HepG2 (cell line): ENCODE measurements at regions not wholly inside any gene's neighbourhood (a gene's known extent, or its start where the extent isn't known, plus 50 kb on each side); places are given as distances from the start of the nearest gene placed in this dataset.
A peak's percentile ranks its signal among the peaks of the same experiment; 100 is the strongest.
"Not testable (repeated sequence)": the region's sequence is repeated elsewhere in the genome, so short reads cannot be mapped to it uniquely, and the experiment has no call there.

ENCODE experiments used
- ATAC-seq: fragments of 200-7000 bp; cut with Tn5 transposase; 3 replicates; pipeline ENCODE4 v1.9.1; 2020; ENCODE audit warnings: mild to moderate bottlenecking, moderate library complexity
- BruUV-seq: library from RNA; stranded (reverse); fragments of 400-500 nt; replicated peaks from 2 replicates; lab custom pipeline; 2021; lab: Mats Ljungman, UMichigan
- CTCF ChIA-PET: fragments of 300-600 bp; formaldehyde crosslinking; extraction: SDS; loops from one replicate; lab custom pipeline; 2021; ENCODE audit warnings: low total read pairs, inconsistent platforms, low intra/inter-chr PET ratio; lab: Yijun Ruan, JAX
- POLR2A ChIA-PET: fragments of 350-600 bp; sonication (Branson Sonifier 250); formaldehyde crosslinking; loops from one replicate; lab custom pipeline; 2020; ENCODE audit warnings: antibody characterized with exemption, inconsistent platforms; lab: Yijun Ruan, JAX
- DNase-seq: peaks from one replicate; pipeline ENCODE4 v3.0.0-alpha.2; 2015; ENCODE audit warnings: low spot score
- FAIRE-seq: peaks from 3 replicates; lab custom pipeline; 2011; peaks lifted over from hg19 to GRCh38; lab: Jason Lieb, UNC
- H2AFZ ChIP-seq: one replicate; pipeline ENCODE4 v1.6.1; 2011; ENCODE audit warnings: low read length, inconsistent platforms
- H3K27ac ChIP-seq: fragments of 300-600 bp; 3 replicates; pipeline ENCODE4 v1.8.0; 2011; ENCODE audit warnings: mixed run types, mild to moderate bottlenecking, mixed read lengths, low read length, inconsistent platforms; ENCODE audit not compliant: insufficient read depth; ENCODE audit errors: extremely low read length
- H3K27me3 ChIP-seq, 2 experiments: fragments of 200-600 bp in 1 of 2; 2 replicates in 1 of 2; 3 replicates in 1 of 2; pipeline versions ENCODE4 v1.6.0 to v1.8.0; 2011; ENCODE audit warnings: low read length in 2 of 2, mild to moderate bottlenecking in 2 of 2, moderate library complexity in 2 of 2, inconsistent platforms in 1 of 2; ENCODE audit not compliant: insufficient read depth in 2 of 2, control insufficient read depth in 1 of 2
- H3K36me3 ChIP-seq, 2 experiments: fragments of 200-600 bp in 1 of 2; replicated peaks in 1 of 2; 2 replicates in 1 of 2; 3 replicates in 1 of 2; pipeline versions ENCODE4 v1.5.1 to v1.8.0; 2011; ENCODE audit warnings: low read length in 2 of 2, inconsistent platforms in 1 of 2; ENCODE audit not compliant: insufficient read depth in 2 of 2, control insufficient read depth in 1 of 2
- H3K4me1 ChIP-seq: 2 replicates; pipeline ENCODE4 v1.5.1; 2012; ENCODE audit warnings: low read length, inconsistent platforms; ENCODE audit not compliant: insufficient read depth
- H3K4me2 ChIP-seq: 2 replicates; pipeline ENCODE4 v1.6.0; 2011; ENCODE audit warnings: low read depth, low read length, inconsistent platforms
- H3K4me3 ChIP-seq, 3 experiments: fragments of 200-600 bp in 1 of 3; sonication (generic), shearing (Covaris generic) in 1 of 3; replicated peaks in 1 of 3; 2 replicates each; pipeline ENCODE4 v1.5.1; 2011 to 2016; ENCODE audit warnings: low read length in 3 of 3, inconsistent platforms in 2 of 3, low read depth in 2 of 3, mild to moderate bottlenecking in 2 of 3, control low read depth in 1 of 3, mixed read lengths in 1 of 3; ENCODE audit not compliant: insufficient read depth in 1 of 3
- H3K79me2 ChIP-seq: one replicate; pipeline ENCODE4 v1.6.1; 2011; ENCODE audit warnings: low read length, inconsistent platforms; ENCODE audit not compliant: insufficient read depth
- H3K9ac ChIP-seq: 2 replicates; pipeline ENCODE4 v1.6.0; 2011; ENCODE audit warnings: mild to moderate bottlenecking, low read depth, low read length, inconsistent platforms; ENCODE audit not compliant: insufficient read depth
- H3K9me3 ChIP-seq: 2 replicates; pipeline ENCODE4 v1.5.1; 2012; ENCODE audit warnings: mild to moderate bottlenecking, low read length
- H4K20me1 ChIP-seq: 2 replicates; pipeline ENCODE4 v1.6.0; 2011; ENCODE audit warnings: inconsistent platforms, mild to moderate bottlenecking, low read length, moderate library complexity; ENCODE audit not compliant: insufficient read depth
- FOXP1 ChIP-seq, 2 experiments: fragments of 450-650 bp in 1 of 2; IDR thresholded peaks; 2 replicates each; pipeline ENCODE4 v1.6.1; 2017 to 2018; ENCODE audit warnings: antibody characterized with exemption in 1 of 2
- HNF4A ChIP-seq: sonication (generic); formaldehyde crosslinking; IDR thresholded peaks from 2 replicates; pipeline ENCODE4 v1.4.0; 2020; ENCODE audit warnings: missing genetic modification reagents
- KDM3A ChIP-seq: IDR thresholded peaks from 2 replicates; pipeline ENCODE4 v1.6.1; 2018; ENCODE audit warnings: low read depth, missing compliant biosample characterization
- MXI1 ChIP-seq: IDR thresholded peaks from 3 replicates; pipeline ENCODE4 v1.6.1; 2012; ENCODE audit warnings: low read depth, low read length, inconsistent platforms, borderline replicate concordance
- NONO ChIP-seq, 2 experiments: fragments of 450-650 bp in 1 of 2; sonication (generic) in 1 of 2; formaldehyde crosslinking in 1 of 2; IDR thresholded peaks in 1 of 2; conservative IDR thresholded peaks in 1 of 2; 2 replicates each; pipeline versions ENCODE4 v1.6.1 to v1.8.0; 2017 to 2022; ENCODE audit warnings: mild to moderate bottlenecking in 1 of 2, missing genetic modification reagents in 1 of 2, moderate library complexity in 1 of 2
- SOX13 ChIP-seq, 3 experiments: fragments of 450-650 bp in 1 of 3; sonication (generic) in 1 of 3; formaldehyde crosslinking in 1 of 3; IDR thresholded peaks in 2 of 3; conservative IDR thresholded peaks in 1 of 3; 2 replicates each; pipeline versions ENCODE4 v1.5.0 to v1.6.1; 2016 to 2020; ENCODE audit warnings: antibody characterized with exemption in 1 of 3, mild to moderate bottlenecking in 1 of 3, missing compliant biosample characterization in 1 of 3, missing genetic modification reagents in 1 of 3, moderate library complexity in 1 of 3
- WGBS: methylation state at CpG from one replicate; pipeline ENCODE4 v1.1.6; 2017; ENCODE audit warnings: low lambda C conversion rate; 5-methylcytosine and 5-hydroxymethylcytosine counted together
- in situ Hi-C: cut with HindIII; loops from 2 replicates; pipeline ENCODE4 v1.10.0; 2017; ENCODE audit warnings: low pct_unique_long_range_greater_than_20kb; ENCODE audit not compliant: extremely low pct_ligation_motif_present
- intact Hi-C: fragments of 100-400 bp; cut with micrococcal nuclease; formaldehyde crosslinking; loops from one replicate; pipeline ENCODE4 v1.10.0; 2022; ENCODE audit not compliant: unreplicated experiment
- TF ChIP-seq, protein P1 (sequence below), 2 experiments: sonication (generic) in 1 of 2; formaldehyde crosslinking in 1 of 2; IDR thresholded peaks; 2 replicates each; pipeline versions ENCODE4 v1.5.1 to v1.6.1; 2011 to 2020; ENCODE audit warnings: borderline replicate concordance in 1 of 2, low read depth in 1 of 2, low read length in 1 of 2, mild to moderate bottlenecking in 1 of 2, missing genetic modification reagents in 1 of 2, moderate library complexity in 1 of 2

DNA sequence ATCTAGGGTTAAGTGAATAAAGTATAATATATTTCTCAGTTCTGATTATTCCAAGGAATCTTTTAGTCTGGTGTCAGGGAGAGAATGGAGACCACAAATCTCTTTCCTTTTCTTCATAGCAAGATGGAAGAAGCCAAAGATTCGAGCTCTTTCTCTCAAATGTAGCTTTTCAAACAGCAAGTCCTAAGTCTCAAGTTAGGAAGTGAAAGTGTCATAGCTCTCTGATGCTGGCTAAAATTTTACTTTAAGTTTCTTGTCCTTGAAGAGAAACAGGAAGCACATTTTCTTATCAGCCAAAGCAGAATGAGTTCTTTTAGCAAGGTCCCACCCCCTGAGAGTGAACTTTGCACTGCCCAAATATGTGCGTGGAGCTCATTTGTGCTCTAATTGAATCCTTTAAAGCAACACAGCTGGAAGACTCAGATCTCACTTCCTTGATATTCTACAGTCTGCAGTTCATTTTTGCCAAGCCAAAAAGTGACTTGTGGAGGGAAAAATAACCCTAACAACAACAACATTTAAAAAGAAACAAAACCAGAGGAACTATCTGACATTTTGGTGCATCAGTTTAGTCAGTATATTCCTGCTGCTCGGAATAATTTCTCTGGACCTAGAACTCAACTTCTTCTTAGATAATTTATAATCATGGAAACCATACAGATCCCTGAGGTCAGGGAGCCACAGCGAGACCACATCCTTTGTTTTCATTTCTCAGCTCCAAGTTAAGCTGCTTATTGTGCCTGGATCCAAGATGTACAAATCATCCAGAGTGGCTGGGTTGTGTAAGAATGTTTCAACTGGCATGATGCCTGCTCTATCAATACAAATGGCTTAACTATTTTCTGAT lies 238.7 kb upstream of the P2RY1 start (continued):
- TF ChIP-seq SOX13 (IDR thresholded peaks at IDR 0.05) (no peak), SOX13 (CRISPR knock-in tag; conservative IDR thresholded peaks at IDR 0.05 in 1 of 2, IDR thresholded peaks at IDR 0.05 in 1 of 2) (no peak), KDM3A (CRISPR knock-in tag) (no peak), NONO (IDR thresholded peaks at IDR 0.05) (no peak), NONO (CRISPR knock-in tag; conservative IDR thresholded peaks at IDR 0.05) (no peak), MXI1 (no peak), HNF4A (CRISPR knock-in tag) (peak; percentile 66; the same call in 1 of the 2 replicates), FOXP1 (IDR thresholded peaks at IDR 0.05) (no peak), FOXP1 (CRISPR knock-in tag; IDR thresholded peaks at IDR 0.05) (no peak)
- TF ChIP-seq, protein P1, sequence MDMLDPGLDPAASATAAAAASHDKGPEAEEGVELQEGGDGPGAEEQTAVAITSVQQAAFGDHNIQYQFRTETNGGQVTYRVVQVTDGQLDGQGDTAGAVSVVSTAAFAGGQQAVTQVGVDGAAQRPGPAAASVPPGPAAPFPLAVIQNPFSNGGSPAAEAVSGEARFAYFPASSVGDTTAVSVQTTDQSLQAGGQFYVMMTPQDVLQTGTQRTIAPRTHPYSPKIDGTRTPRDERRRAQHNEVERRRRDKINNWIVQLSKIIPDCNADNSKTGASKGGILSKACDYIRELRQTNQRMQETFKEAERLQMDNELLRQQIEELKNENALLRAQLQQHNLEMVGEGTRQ (IDR thresholded peaks at IDR 0.05; ENCODE audit: low read depth, low read length) = no peak
- TF ChIP-seq, protein P1 (CRISPR knock-in tag; IDR thresholded peaks at IDR 0.05; ENCODE audit: borderline replicate concordance) = no peak

DNA sequence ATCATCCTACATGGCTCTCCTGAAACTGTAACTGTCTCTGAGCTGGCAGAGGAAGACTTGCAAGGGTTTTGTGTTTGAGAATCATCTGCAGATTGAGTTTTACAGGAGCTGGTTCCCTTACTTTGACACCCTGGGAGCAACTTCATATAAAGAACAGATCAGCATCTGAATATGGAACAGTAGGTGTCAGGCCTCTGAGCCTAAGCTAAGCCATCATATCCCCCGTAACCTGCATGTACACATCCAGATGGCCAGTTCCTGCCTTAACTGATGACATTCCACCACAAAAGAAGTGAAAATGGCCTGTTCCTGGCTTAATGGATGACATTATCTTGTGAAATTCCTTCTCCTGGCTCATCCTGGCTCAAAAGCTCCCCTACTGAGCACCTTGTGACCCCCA lies 238.1 kb upstream of the P2RY1 start:
- BruUV-seq, H3K27me3 ChIP-seq, ATAC-seq, CTCF ChIA-PET, H3K9ac ChIP-seq, H3K36me3 ChIP-seq, DNase-seq, FAIRE-seq, H3K4me3 ChIP-seq, H3K4me2 ChIP-seq, H4K20me1 ChIP-seq, in situ Hi-C loops, H3K9me3 ChIP-seq, H2AFZ ChIP-seq, H3K27ac ChIP-seq, intact Hi-C loops, H3K79me2 ChIP-seq, POLR2A ChIA-PET: not testable (repeated sequence)
- WGBS = no CpG with 5 or more reads among the region's 1 CpG
- peaks cover 15% of the 10 kb centered on the region for H3K4me1 ChIP-seq
